GM18505 (cell line): ENCODE measurements at regions not wholly inside any gene's neighbourhood (a gene's known extent, or its start where the extent isn't known, plus 50 kb on each side); places are given as distances from the start of the nearest gene placed in this dataset.
"Not testable (repeated sequence)": the region's sequence is repeated elsewhere in the genome, so short reads cannot be mapped to it uniquely, and the experiment has no call there.

Source experiments
- ATAC-seq: cut with Tn5 transposase; IDR thresholded peaks from one replicate; pipeline ENCODE4 v1.9.1; 2021; ENCODE audit not compliant: unreplicated experiment
- POLR2A ChIP-seq: IDR thresholded peaks from 4 replicates; pipeline ENCODE4 v1.6.1; 2011; ENCODE audit warnings: borderline replicate concordance; ENCODE audit not compliant: insufficient read depth, insufficient read length; ENCODE audit errors: extremely low read depth

GRCh38 chr20:48524582-48524981 is 303.2 kb downstream of the PREX1 start:
- ATAC-seq, result no peak
- no peak for TF ChIP-seq POLR2A

GRCh38 chr20:48523191-48523995 is 304.4 kb downstream of the PREX1 start:
- no peak for TF ChIP-seq POLR2A
- no peak for ATAC-seq

GRCh38 chr20:48521121-48521520 is 306.7 kb downstream of the PREX1 start:
- no peak for TF ChIP-seq POLR2A
- no peak for ATAC-seq

- ATAC-seq, result not testable (repeated sequence)
These were observed 311.6 kb downstream of the PREX1 start for GRCh38 chr20:48516196-48516595.

- ATAC-seq, result not testable (repeated sequence)
These were observed 313.2 kb downstream of the PREX1 start for GRCh38 chr20:48514577-48514976.

GRCh38 chr20:48512539-48512938 is 315.3 kb downstream of the PREX1 start:
- not testable (repeated sequence) for ATAC-seq

- ATAC-seq, result not testable (repeated sequence)
These were observed 322.7 kb downstream of the PREX1 start for GRCh38 chr20:48505066-48505465.

GRCh38 chr20:48503166-48503815 is 324.5 kb downstream of the PREX1 start:
- no peak for ATAC-seq
- no peak for TF ChIP-seq POLR2A

- ATAC-seq, result no peak
These were observed 325.0 kb downstream of the PREX1 start for GRCh38 chr20:48502758-48503157.

GRCh38 chr20:48502016-48502415 is 325.8 kb downstream of the PREX1 start:
- no peak for TF ChIP-seq POLR2A
- ATAC-seq, result no peak

More at GRCh38 chr20:48502758-48503157, 325.0 kb downstream of the PREX1 start:
- no peak for TF ChIP-seq POLR2A

- ATAC-seq, result not testable (repeated sequence)
These were observed 326.9 kb downstream of the PREX1 start for GRCh38 chr20:48500900-48501299.

GRCh38 chr20:48498939-48499338 is 328.9 kb downstream of the PREX1 start:
- ATAC-seq, result not testable (repeated sequence)

- ATAC-seq, result not testable (repeated sequence)
These were observed 329.7 kb downstream of the PREX1 start for GRCh38 chr20:48498125-48498524.

GRCh38 chr20:48493966-48494365 is 333.8 kb downstream of the PREX1 start:
- ATAC-seq, result no peak
- TF ChIP-seq POLR2A, result no peak

GRCh38 chr20:48493331-48493730 is 334.5 kb downstream of the PREX1 start:
- ATAC-seq, result not testable (repeated sequence)
